Activated naive CD4-positive, alpha-beta T cell treated with anti-CD3 and anti-CD28 coated beads, Interleukin-2, amount 10 ng/mL, durations not matched to agents 7 days and 5 days (primary cell): ENCODE measurements at regions not wholly inside any gene's neighbourhood (a gene's known extent, or its start where the extent isn't known, plus 50 kb on each side); places are given as distances from the start of the nearest gene placed in this dataset.
"Not testable (repeated sequence)": the region's sequence is repeated elsewhere in the genome, so short reads cannot be mapped to it uniquely, and the experiment has no call there.

Experiments
- CTCF ChIA-PET: fragments of 350-600 bp; sonication (Branson Sonifier 250); formaldehyde crosslinking; loops from one replicate; lab custom pipeline; 2021; ENCODE audit warnings: antibody characterized with exemption; lab: Charles Lee
- DNase-seq: peaks from one replicate; pipeline ENCODE4 v3.0.0-alpha.2; 2020
- H3K27ac Mint-ChIP-seq: one replicate; pipeline ENCODE4 v1.8.0; 2021; ENCODE audit warnings: mild to moderate bottlenecking, moderate library complexity, mixed read lengths
- H3K27me3 Mint-ChIP-seq: one replicate; pipeline ENCODE4 v1.8.0; 2021; ENCODE audit warnings: mild to moderate bottlenecking, mixed read lengths
- H3K36me3 Mint-ChIP-seq: one replicate; pipeline ENCODE4 v1.8.0; 2021; ENCODE audit warnings: mixed read lengths
- H3K4me1 Mint-ChIP-seq: one replicate; pipeline ENCODE4 v1.8.0; 2021; ENCODE audit warnings: mixed read lengths
- H3K4me3 Mint-ChIP-seq: one replicate; pipeline ENCODE4 v1.8.0; 2021; ENCODE audit warnings: mild to moderate bottlenecking, moderate library complexity, mixed read lengths
- H3K9me3 Mint-ChIP-seq: one replicate; pipeline ENCODE4 v1.8.0; 2021; ENCODE audit warnings: mixed read lengths

DNA sequence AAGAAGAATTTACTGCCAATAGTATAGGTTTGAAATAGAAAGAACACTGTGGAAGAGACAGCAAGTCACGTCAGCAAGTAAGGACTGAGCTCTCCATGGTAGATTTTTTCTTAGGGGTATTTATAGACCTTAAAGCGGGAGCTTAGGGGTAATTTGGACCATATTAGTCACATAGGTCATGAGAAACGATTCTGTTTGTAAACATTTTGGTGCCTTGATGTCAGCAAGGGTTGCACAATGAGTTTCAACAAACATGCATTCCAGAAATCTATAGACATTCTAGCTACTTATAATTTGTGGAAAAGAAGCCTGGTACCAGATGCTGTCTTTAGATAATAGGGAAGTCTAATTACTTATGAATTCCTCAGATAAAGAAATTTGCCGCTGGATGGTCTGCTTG, 624.7 kb downstream of the TDRD15 start:
- CTCF ChIA-PET, result no interaction called here
- H3K4me1 Mint-ChIP-seq, result no peaks in the 10 kb centered on the region
- peaks cover 11% of the 10 kb centered on the region for H3K9me3 Mint-ChIP-seq
- no peak overlapping the region for H3K27ac Mint-ChIP-seq
- no peaks in the 10 kb centered on the region for H3K27me3 Mint-ChIP-seq
- no peak for DNase-seq
- H3K4me3 Mint-ChIP-seq, result no peak overlapping the region
- H3K36me3 Mint-ChIP-seq, result no peaks in the 10 kb centered on the region

DNA sequence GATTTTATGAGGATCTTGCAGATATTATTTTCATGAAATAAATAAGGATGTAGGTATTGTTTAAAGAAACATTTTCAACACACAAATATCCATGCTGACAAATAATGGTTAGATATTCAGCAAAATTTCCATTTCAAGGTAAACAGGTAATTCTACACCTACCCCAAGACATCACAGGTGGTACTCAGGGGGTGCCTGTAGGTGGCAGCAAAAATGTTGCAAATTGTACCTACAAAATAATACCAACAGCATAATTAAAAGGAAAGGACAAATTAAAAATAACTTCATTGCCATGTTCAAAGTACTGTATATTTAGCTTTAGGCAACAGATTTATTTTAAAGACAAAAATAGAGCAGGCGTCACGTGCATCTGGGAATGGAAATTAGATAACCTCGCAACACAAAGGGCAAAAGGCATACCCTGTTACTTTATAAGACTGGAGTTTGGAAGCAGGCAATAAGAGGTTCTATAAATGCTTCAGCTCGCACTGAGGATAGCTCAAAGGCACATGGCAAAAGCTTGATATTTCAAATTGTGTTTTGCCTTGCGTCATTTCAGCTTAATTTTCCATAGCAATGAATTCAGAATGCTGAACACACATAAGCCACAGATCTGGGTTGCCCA, 630.5 kb downstream of the TDRD15 start:
- no peak overlapping the region for H3K4me3 Mint-ChIP-seq
- no peaks in the 10 kb centered on the region for H3K27me3 Mint-ChIP-seq
- H3K27ac Mint-ChIP-seq, result no peak overlapping the region
- DNase-seq, result no peak
- H3K36me3 Mint-ChIP-seq, result no peaks in the 10 kb centered on the region
- CTCF ChIA-PET, result no interaction called here
- H3K9me3 Mint-ChIP-seq, result peaks cover 4% of the 10 kb centered on the region
- H3K4me1 Mint-ChIP-seq, result no peaks in the 10 kb centered on the region

DNA sequence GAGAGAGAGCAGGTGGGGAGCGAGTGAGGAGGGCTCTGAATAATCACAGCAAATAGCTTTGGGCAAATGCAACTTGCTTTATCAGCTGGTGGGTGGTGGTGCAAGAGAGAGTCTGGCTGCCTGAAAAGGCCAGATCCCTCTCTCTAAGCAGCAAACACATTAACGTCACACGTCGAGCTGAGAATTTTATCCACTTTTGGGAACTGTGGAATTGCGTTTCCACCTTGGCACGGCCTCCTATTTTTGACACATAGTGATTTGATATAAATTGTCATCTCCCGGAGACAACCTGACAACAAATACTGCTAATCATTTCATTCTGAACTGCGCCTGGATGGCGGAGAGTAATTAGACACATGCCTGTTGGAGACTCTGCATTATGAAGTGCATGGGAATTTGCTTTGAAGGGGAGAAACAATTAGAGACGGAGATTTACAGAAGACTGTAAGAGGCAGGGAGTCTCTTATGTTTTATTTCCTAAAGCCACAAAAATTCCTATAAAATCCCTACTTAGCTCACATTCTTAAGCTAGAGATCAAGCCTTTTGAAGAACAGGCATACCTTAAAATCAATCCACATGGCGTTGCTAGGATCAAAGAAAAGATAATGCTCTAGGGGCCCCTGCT, 634.1 kb downstream of the TDRD15 start:
- Mint-ChIP-seq H3K27me3 (no peaks in the 10 kb centered on the region), H3K36me3 (no peaks in the 10 kb centered on the region), H3K4me1 (no peaks in the 10 kb centered on the region), H3K4me3 (no peak overlapping the region), H3K9me3 (peaks cover 5% of the 10 kb centered on the region), H3K27ac (no peak overlapping the region)
- no peak for DNase-seq
- CTCF ChIA-PET, result no interaction called here

DNA sequence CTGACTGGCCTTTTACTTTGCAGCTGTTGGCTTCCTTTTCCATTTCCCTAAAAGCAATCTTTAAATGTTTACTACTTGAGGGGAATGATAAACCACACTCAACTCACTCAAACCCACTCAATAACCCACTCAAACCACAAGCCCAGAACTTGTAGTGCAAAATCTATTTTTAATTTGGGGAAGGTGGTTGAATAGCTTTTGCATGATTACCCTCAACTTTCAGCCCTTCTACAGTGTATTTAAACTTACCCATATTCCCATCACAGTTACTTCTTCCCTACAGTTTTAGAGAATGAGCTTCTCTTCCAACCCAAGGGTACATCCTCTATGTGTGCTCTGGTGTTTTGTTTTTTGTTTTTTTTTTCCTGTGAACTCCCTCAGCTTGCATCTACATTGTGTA, 636.1 kb downstream of the TDRD15 start:
- DNase-seq, result no peak
- Mint-ChIP-seq H3K4me3 (no peak overlapping the region), H3K27ac (no peak overlapping the region), H3K36me3 (no peaks in the 10 kb centered on the region), H3K9me3 (peaks cover 4% of the 10 kb centered on the region), H3K4me1 (no peaks in the 10 kb centered on the region), H3K27me3 (no peaks in the 10 kb centered on the region)
- CTCF ChIA-PET, result no interaction called here

DNA sequence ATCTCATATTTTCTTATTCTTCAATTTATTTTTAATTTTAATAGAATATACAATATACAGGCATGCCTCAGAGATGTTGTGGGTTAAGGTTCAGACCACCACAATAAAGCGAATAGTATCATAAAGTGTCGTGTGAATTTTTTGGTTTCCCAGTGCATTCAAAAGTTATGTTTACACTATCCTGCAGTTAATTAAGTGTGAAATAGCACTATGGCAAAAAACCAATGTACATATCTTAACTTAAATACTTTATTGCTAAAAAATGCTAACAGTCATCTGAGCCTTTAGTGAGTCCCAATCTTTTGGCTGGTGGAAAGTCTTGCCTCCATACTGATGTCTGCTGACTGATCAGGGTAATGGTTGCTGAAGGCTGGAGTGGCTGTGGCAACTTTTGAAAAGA, 637.6 kb downstream of the TDRD15 start:
- no peaks in the 10 kb centered on the region for H3K36me3 Mint-ChIP-seq
- CTCF ChIA-PET, result no interaction called here

DNA sequence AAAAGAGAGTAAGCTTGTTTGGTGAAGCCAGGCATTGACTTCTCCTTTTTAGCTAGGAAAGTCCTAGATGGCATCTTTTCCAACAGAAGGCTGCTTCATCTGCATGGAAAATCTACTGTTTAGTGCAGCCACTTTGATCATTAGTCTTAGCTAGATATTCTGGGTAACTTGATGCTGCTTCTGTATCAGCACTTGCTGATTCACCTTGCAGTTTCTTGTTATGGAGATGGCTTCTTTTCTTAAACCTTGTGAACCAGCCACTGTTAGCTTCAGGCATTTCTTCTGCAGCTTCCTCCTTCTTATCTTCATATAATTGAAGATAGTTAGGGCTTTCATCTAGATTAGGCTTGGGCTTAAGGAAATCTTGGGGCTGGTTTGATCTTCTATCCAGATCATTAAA, 639.7 kb downstream of the TDRD15 start:
- no peaks in the 10 kb centered on the region for H3K4me1 Mint-ChIP-seq
- no peaks in the 10 kb centered on the region for H3K36me3 Mint-ChIP-seq

More for the DNA sequence above, 637.6 kb downstream of the TDRD15 start:
- DNase-seq, result no peak
- Mint-ChIP-seq H3K9me3 (peaks cover 6% of the 10 kb centered on the region), H3K4me1 (no peaks in the 10 kb centered on the region), H3K27ac (no peak overlapping the region), H3K27me3 (no peaks in the 10 kb centered on the region), H3K4me3 (no peak overlapping the region)

DNA sequence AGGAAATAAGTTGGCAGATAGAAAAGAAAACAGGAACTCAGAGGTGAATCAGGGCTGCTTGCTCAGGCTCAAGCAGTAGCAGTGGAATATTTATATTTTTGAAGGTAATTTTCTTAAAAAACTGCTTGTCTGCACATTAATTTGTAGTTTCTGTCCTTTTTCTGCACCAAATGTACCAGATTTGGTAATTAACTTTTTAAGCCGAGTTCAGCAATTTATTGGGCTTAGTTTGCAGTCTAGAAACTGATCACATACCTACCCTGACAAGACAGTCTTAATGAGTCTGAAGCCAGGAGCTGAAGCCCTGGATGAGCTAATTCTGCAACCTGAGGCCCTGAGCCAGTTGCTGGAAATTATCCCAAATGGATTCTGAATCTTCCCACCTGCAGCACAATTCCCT, 647.0 kb downstream of the TDRD15 start:
- H3K27ac Mint-ChIP-seq, result no peak overlapping the region
- peaks cover 5% of the 10 kb centered on the region for H3K9me3 Mint-ChIP-seq
- H3K4me3 Mint-ChIP-seq, result no peak overlapping the region
- no peak for DNase-seq
- no peaks in the 10 kb centered on the region for H3K4me1 Mint-ChIP-seq
- H3K27me3 Mint-ChIP-seq, result no peaks in the 10 kb centered on the region
- CTCF ChIA-PET, result no interaction called here
- no peaks in the 10 kb centered on the region for H3K36me3 Mint-ChIP-seq

More for the DNA sequence above, 639.7 kb downstream of the TDRD15 start:
- no peak for DNase-seq
- Mint-ChIP-seq H3K9me3 (peaks cover 11% of the 10 kb centered on the region), H3K27ac (no peak overlapping the region), H3K4me3 (no peak overlapping the region), H3K27me3 (no peaks in the 10 kb centered on the region)
- CTCF ChIA-PET, result no interaction called here

DNA sequence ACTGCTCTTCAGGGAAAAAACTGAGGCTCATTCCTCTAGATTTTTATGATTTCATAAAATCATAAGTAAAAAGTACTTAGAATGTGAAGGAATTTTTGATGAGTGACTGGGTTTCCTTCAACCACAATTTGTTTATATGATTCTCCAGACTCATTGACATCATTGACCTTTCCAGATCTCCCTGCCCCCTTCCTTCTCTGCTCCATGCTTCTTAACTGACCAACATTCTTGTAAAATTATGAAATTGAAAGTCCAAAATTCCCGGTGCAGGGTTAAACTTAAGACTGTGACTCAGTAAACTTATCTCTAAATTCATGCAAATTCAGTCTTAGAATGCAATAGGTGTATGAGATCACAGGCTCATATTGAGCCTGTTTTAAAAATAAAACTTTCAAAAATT, 648.9 kb downstream of the TDRD15 start:
- DNase-seq, result no peak
- Mint-ChIP-seq H3K4me3 (no peak overlapping the region), H3K27ac (no peak overlapping the region), H3K4me1 (no peaks in the 10 kb centered on the region), H3K36me3 (no peaks in the 10 kb centered on the region), H3K9me3 (peaks cover 3% of the 10 kb centered on the region), H3K27me3 (no peaks in the 10 kb centered on the region)
- CTCF ChIA-PET, result no interaction called here

DNA sequence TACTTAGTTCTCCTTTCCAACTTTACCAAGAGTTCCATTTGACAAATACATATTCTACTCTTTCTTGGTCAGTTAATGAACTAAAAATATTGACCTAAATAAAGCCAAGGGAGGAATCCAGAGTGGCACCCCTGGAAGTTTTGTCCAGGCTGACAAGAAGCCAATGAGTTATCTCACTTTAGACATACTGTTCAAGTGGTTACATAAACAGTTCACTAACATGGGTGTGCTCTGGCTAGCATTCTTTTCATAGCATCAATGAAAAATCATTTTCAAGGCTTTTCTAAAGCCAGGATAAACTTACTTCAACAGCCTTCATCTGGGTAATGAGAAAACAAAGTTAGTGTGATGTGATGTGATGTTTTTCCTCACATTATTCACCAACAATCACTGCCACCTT, 649.4 kb downstream of the TDRD15 start:
- Mint-ChIP-seq H3K36me3 (no peaks in the 10 kb centered on the region), H3K27me3 (no peaks in the 10 kb centered on the region), H3K9me3 (no peaks in the 10 kb centered on the region), H3K27ac (no peak overlapping the region), H3K4me3 (no peak overlapping the region), H3K4me1 (no peaks in the 10 kb centered on the region)
- CTCF ChIA-PET, result no interaction called here
- no peak for DNase-seq

DNA sequence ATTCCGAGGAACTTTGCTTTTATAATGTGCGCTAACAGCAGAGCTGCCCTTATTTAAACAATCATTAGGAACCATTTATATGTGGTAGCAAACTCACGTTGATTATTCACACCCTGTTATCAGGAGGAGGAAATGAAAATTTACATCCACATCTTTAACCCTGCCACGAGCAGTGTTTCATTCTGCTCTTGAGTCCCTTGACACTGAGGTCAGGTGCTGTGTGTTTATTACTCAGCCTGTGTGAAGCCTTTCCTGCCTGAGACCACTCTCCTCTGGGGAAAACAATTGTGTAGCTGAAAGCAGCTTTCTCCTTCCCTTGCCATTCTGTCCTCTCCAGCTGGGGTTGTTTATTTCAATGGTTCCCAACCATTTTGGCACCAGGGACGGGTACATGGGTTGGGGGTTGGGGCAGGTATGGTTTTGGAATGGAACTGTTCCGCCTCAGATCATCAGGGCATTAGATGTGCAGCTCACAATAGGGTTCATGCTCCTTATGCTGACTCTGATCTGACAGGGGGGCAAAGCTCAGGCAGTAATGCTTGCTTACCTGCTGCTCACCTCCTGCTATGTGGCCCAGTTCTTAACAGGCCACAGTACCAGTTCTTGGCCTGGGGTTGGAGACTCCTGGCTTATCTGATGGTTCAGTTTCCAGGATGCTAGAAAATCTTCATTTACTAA, 651.1 kb downstream of the TDRD15 start:
- no peak for DNase-seq
- Mint-ChIP-seq H3K9me3 (no peaks in the 10 kb centered on the region), H3K36me3 (no peaks in the 10 kb centered on the region), H3K27ac (no peak overlapping the region), H3K4me3 (no peak overlapping the region), H3K27me3 (no peaks in the 10 kb centered on the region), H3K4me1 (no peaks in the 10 kb centered on the region)
- CTCF ChIA-PET, result no interaction called here

DNA sequence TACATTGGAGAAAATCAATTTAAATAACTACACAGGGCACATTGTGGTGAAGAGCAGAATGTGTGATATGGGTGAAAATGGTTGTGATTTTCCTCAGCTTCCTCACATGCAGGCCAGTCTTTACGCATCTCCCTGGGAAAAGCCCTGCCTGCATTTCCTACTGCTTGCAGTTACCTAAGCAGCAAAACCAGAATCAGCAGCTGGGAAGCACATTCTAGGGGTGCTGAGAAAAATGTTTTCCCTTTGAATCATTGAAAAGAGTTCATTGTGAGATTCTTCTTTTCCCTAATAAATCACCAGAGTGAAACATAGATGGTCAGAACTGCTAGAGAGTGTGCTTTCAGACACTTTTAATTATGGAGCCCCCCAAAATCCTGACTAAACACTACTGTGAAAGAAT, 656.0 kb downstream of the TDRD15 start:
- Mint-ChIP-seq H3K27me3 (no peaks in the 10 kb centered on the region), H3K4me3 (no peak overlapping the region), H3K9me3 (no peaks in the 10 kb centered on the region), H3K36me3 (no peaks in the 10 kb centered on the region), H3K27ac (no peak overlapping the region), H3K4me1 (no peaks in the 10 kb centered on the region)
- CTCF ChIA-PET, result no interaction called here
- DNase-seq, result no peak

DNA sequence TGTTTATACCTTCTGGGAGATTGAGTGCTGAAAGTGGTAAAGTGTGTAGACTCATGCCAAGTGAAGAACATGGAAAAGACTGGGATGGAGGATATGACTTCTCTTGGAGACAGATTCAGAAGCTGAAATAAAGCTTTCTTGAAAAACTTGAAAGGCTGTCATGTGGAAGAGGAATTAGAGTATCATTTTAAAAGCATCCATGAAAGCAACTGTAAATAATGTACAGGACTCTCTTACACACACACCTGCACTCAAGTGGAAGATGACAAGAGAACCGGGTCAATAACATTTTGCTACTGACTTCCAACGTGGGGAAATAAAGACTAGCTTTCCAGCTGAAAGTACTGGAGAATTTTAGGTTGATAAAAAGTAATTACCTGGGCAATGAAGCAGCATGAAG, 658.2 kb downstream of the TDRD15 start:
- no peaks in the 10 kb centered on the region for H3K27me3 Mint-ChIP-seq
- no peaks in the 10 kb centered on the region for H3K9me3 Mint-ChIP-seq
- no peak for DNase-seq
- no peaks in the 10 kb centered on the region for H3K36me3 Mint-ChIP-seq
- CTCF ChIA-PET, result no interaction called here
- no peaks in the 10 kb centered on the region for H3K4me1 Mint-ChIP-seq
- H3K27ac Mint-ChIP-seq, result no peak overlapping the region
- H3K4me3 Mint-ChIP-seq, result no peak overlapping the region

DNA sequence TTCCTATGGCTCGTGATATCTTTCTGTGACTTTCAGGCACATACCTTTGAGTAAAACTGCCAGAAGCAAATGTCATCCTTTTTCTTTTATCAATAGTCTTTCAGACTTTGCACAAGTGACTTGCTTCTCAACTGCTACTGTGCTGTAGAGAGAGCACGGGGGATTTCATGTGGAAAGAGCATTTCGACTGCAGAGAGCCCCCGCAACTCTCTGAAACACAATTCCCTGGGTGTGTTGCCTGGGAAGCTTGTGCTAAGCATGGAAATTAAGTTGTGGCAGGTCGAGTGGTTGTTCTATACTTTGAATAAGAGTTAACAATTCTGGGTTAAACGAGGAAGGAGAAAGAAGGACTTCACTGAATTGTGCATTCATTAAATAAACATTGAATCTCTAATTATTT, 659.1 kb downstream of the TDRD15 start:
- DNase-seq, result no peak
- Mint-ChIP-seq H3K4me1 (no peaks in the 10 kb centered on the region), H3K27me3 (no peaks in the 10 kb centered on the region), H3K36me3 (no peaks in the 10 kb centered on the region), H3K27ac (no peak overlapping the region), H3K4me3 (no peak overlapping the region), H3K9me3 (no peaks in the 10 kb centered on the region)
- CTCF ChIA-PET, result no interaction called here

DNA sequence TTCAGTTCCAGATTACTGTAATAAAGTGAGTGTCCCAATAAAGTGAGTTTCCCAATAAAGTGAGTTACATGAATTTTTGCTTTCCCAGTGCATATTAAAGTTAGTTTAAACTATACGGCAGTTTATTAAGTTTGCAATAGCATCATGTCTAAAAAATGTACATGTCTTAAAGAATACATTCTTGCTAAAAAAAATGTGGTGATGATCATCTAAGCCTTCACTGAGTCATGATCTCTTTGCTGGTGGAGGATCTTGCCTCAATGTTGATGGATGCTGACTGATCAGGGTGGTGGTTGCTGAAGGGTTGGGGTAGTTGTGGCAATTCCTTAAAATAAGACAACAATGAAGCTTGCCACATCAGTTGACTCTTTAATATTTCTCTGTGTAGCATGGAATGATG, 664.2 kb downstream of the TDRD15 start:
- H3K4me1 Mint-ChIP-seq, result no peaks in the 10 kb centered on the region
- CTCF ChIA-PET, result no interaction called here
- no peaks in the 10 kb centered on the region for H3K9me3 Mint-ChIP-seq
- H3K27me3 Mint-ChIP-seq, result no peaks in the 10 kb centered on the region
- H3K4me3 Mint-ChIP-seq, result no peak overlapping the region
- H3K27ac Mint-ChIP-seq, result no peak overlapping the region
- no peaks in the 10 kb centered on the region for H3K36me3 Mint-ChIP-seq
- DNase-seq, result no peak

DNA sequence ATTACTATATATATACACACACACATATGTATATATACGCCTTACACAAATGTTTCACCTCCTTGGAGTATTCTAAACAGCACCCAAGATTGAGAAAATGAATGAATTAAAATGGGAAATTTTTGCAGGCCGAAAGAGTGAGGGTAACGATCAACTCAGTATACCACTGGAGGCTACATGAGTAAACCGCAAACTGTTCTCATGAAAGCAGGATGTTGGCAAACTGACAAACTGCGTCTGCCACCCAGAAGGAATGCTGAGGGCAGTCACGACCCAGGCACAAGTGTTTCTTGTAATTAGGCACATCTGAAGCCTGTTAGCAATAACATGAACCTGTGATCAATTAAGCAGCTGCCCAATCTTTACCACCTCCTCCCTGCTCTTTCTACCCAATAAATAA, 666.5 kb downstream of the TDRD15 start:
- H3K9me3 Mint-ChIP-seq, H3K4me1 Mint-ChIP-seq, H3K4me3 Mint-ChIP-seq, CTCF ChIA-PET, H3K27ac Mint-ChIP-seq, H3K36me3 Mint-ChIP-seq, H3K27me3 Mint-ChIP-seq, DNase-seq: not testable (repeated sequence)
